Activated B cell treated with CpG ODN at 0.5 μM for 24 hours (primary cell): ENCODE measurements at regions not wholly inside any gene's neighbourhood (a gene's known extent, or its start where the extent isn't known, plus 50 kb on each side); places are given as distances from the start of the nearest gene placed in this dataset.

ENCODE experiments used
- ATAC-seq: fragments of 200-7000 bp; cut with Tn5 transposase; one replicate; pipeline ENCODE4 v1.10.0; 2021; ENCODE audit warnings: low read depth, mild to moderate bottlenecking, moderate library complexity
- CTCF ChIA-PET: fragments of 350-600 bp; sonication (Branson Sonifier 250); formaldehyde crosslinking; loops from one replicate; lab custom pipeline; 2021; ENCODE audit warnings: antibody characterized with exemption; lab: Charles Lee
- POLR2A ChIA-PET: fragments of 350-600 bp; sonication (Branson Sonifier 250); formaldehyde crosslinking; loops from one replicate; lab custom pipeline; 2021; ENCODE audit warnings: antibody characterized with exemption; lab: Charles Lee
- DNase-seq: peaks from one replicate; pipeline ENCODE4 v3.0.0; 2022
- H3K27ac Mint-ChIP-seq: one replicate; pipeline ENCODE4 v1.8.0; 2020; ENCODE audit warnings: mixed read lengths
- H3K27me3 Mint-ChIP-seq: one replicate; pipeline ENCODE4 v1.8.0; 2021; ENCODE audit warnings: mixed read lengths
- H3K36me3 Mint-ChIP-seq: one replicate; pipeline ENCODE4 v1.8.0; 2021; ENCODE audit warnings: low read depth, mixed read lengths
- H3K4me1 Mint-ChIP-seq: one replicate; pipeline ENCODE4 v1.8.0; 2021; ENCODE audit warnings: mixed read lengths
- H3K4me3 Mint-ChIP-seq: one replicate; pipeline ENCODE4 v1.8.0; 2020; ENCODE audit warnings: mild to moderate bottlenecking, mixed read lengths
- H3K9me3 Mint-ChIP-seq: one replicate; pipeline ENCODE4 v1.8.0; 2020; ENCODE audit warnings: mixed read lengths
- intact Hi-C: fragments of 100-400 bp; cut with micrococcal nuclease; formaldehyde crosslinking; loops from one replicate; pipeline ENCODE4 v1.15.1; 2024
- TF ChIP-seq, protein P1 (sequence below): fragments of 200-600 bp; IDR thresholded peaks from one replicate; pipeline ENCODE4 v1.8.0; 2022; ENCODE audit warnings: antibody characterized with exemption, mild to moderate bottlenecking

DNA sequence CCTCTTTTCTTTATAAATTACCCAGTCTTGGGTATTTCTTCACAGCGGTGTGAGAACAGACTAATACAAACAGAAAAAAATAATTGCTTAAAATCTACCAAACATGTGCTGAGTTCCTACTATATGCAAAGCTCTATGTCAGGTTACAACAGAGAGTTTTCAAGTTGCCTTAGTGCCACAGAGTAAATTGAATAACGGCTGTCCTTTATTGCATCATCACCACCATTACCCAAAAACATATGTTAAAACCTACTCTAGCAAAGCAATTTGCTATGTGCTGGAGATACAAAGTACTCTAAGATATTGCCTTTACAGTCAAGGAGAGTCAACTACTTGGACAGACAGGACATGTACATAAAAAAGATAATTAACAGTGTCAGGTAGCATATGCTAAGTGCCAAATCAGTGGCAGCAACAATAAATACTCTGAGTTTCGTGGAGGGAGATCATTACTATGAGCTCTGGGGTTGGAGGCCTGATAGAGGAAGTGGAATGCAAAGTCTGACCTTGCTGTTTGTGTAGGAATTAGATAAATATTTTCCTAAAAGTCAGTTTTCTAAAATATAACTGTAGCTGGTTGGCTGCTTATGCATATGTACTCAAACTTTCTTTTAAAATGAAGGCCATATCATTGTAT is 1058.7 kb upstream of the WWC1 start:
- Mint-ChIP-seq H3K27me3 (no peaks in the 10 kb centered on the region), H3K36me3 (no peaks in the 10 kb centered on the region), H3K9me3 (peaks cover 19% of the 10 kb centered on the region), H3K4me1 (no peaks in the 10 kb centered on the region), H3K4me3 (no peak overlapping the region), H3K27ac (no peak overlapping the region)
- intact Hi-C loops: no loop called here
- TF ChIP-seq, protein P1, sequence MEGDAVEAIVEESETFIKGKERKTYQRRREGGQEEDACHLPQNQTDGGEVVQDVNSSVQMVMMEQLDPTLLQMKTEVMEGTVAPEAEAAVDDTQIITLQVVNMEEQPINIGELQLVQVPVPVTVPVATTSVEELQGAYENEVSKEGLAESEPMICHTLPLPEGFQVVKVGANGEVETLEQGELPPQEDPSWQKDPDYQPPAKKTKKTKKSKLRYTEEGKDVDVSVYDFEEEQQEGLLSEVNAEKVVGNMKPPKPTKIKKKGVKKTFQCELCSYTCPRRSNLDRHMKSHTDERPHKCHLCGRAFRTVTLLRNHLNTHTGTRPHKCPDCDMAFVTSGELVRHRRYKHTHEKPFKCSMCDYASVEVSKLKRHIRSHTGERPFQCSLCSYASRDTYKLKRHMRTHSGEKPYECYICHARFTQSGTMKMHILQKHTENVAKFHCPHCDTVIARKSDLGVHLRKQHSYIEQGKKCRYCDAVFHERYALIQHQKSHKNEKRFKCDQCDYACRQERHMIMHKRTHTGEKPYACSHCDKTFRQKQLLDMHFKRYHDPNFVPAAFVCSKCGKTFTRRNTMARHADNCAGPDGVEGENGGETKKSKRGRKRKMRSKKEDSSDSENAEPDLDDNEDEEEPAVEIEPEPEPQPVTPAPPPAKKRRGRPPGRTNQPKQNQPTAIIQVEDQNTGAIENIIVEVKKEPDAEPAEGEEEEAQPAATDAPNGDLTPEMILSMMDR: no peak
- DNase-seq (no peak), ATAC-seq (no peak)
- CTCF ChIA-PET: no interaction called here
- POLR2A ChIA-PET: no interaction called here

DNA sequence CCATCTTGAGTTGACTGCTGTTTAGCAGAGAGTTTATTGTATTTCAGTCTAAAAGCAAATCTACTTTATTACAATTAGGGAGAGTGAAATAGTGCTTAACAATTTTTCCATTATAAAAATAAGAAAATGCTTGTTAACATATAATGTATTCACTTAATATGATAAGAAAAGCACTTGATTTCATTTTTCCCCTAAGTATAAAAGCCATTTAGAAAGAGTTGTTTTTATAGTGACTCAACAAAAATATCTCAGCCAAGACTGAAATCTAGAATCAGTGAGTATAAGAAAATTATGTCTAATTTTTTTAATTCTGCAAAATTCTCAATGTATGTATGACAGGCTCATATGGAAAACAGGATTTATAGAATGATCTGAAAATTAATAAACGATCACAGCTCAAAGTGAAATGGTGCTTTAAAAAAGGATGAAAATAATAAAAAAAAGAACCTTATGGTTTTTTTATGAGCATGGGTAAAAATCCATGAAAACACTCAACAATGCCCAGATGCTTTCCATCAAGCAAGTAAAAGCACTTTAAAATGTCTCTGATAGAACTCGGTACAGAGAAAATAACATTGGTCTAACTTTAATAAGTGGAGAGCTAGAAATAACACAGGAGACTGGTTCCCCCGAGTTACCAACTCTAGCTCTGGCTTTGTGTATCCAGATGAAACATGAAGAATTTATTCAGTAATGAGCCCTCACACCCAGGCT is 1057.8 kb upstream of the WWC1 start:
- no peaks in the 10 kb centered on the region for H3K36me3 Mint-ChIP-seq
- no peak for ATAC-seq
- no peaks in the 10 kb centered on the region for H3K4me1 Mint-ChIP-seq
- H3K27ac Mint-ChIP-seq: no peak overlapping the region
- H3K4me3 Mint-ChIP-seq: no peak overlapping the region
- DNase-seq: no peak
- no peaks in the 10 kb centered on the region for H3K27me3 Mint-ChIP-seq
- TF ChIP-seq, protein P1: no peak
- CTCF ChIA-PET: no interaction called here
- intact Hi-C loops: no loop called here
- POLR2A ChIA-PET: no interaction called here
- H3K9me3 Mint-ChIP-seq: peaks cover 16% of the 10 kb centered on the region

DNA sequence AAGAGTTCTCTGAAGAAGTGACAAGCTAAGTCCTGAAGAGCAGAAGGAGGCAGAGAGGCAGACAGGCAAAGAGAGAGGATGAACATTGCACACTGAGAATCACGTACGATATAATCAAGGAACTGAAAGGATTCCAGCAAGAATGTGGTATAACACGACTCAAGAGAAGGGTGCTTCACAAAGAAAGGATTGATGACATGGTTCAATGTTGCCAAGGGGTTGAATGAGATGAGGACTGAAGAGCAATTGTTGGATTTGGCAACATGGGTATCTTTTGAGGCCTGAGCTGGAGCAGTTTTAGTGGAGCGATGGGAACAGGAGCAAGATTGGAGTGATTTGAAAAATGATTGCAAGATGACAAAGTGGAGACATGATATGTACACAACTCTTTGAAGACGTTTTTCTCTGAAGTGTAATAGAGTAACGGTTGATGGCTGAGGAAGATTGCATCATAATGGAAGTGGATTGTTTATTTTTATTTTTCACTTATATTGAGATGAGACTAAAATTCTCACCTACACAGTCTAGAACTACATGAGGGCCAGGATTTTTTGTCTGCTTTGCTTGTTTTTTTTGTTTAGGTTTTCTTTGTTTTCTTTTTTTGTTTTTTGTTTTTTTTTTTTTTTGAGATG is 1049.9 kb upstream of the WWC1 start:
- TF ChIP-seq, protein P1: no peak
- ATAC-seq (no peak), DNase-seq (no peak)
- POLR2A ChIA-PET: no interaction called here
- H3K27me3 Mint-ChIP-seq: no peaks in the 10 kb centered on the region
- no peaks in the 10 kb centered on the region for H3K36me3 Mint-ChIP-seq
- no peak overlapping the region for H3K4me3 Mint-ChIP-seq
- CTCF ChIA-PET: no interaction called here
- intact Hi-C loops: no loop called here
- peaks cover 4% of the 10 kb centered on the region for H3K9me3 Mint-ChIP-seq
- H3K27ac Mint-ChIP-seq: no peak overlapping the region
- H3K4me1 Mint-ChIP-seq: no peaks in the 10 kb centered on the region

DNA sequence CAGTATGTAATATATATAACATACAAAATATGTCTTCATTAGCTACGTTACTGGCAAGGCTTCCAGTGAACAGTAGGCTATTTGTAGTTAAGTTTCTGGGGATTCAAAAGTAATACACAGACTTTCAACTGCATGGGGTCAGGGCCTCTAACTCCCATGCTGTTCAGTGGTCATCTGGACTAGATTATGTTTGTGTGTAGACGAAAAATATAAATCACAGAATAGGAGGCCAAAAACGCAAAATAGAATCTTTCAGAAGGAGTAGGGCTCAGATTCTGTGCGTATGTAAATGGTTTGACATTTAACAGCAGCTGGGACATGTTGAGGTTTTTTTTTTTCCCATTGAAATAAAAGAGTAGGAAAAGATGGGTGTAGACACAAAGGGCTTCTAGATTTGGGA is 1048.7 kb upstream of the WWC1 start:
- CTCF ChIA-PET: no interaction called here
- intact Hi-C loops: no loop called here
- H3K27ac Mint-ChIP-seq: no peak overlapping the region
- ATAC-seq (no peak), DNase-seq (no peak)
- peaks cover 4% of the 10 kb centered on the region for H3K9me3 Mint-ChIP-seq
- POLR2A ChIA-PET: no interaction called here
- no peaks in the 10 kb centered on the region for H3K27me3 Mint-ChIP-seq
- no peak overlapping the region for H3K4me3 Mint-ChIP-seq
- H3K36me3 Mint-ChIP-seq: no peaks in the 10 kb centered on the region
- TF ChIP-seq, protein P1: no peak
- H3K4me1 Mint-ChIP-seq: no peaks in the 10 kb centered on the region

DNA sequence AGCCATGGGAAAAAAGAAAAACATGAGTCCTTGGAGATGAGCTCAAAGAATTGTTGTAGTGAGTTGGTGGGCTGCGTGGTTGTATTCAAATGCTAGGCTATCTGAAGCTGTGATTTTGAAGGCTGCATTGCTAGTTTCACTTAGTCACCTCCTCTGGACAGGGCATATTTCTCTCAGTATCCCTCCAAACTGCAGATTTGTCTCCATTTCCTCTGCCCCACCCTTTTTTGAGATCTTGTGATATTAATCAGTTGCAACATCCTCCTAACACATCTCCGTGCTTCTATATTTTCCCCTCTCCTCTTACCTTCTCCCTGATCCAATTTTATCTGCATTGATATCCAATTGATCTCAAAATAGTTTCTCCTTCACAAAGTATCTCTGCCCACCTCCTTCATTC is 1048.0 kb upstream of the WWC1 start:
- ChIA-PET POLR2A (no interaction called here), CTCF (no interaction called here)
- no peaks in the 10 kb centered on the region for H3K36me3 Mint-ChIP-seq
- H3K4me3 Mint-ChIP-seq: no peak overlapping the region
- TF ChIP-seq, protein P1: no peak
- no peaks in the 10 kb centered on the region for H3K4me1 Mint-ChIP-seq
- ATAC-seq (no peak), DNase-seq (no peak)
- H3K27me3 Mint-ChIP-seq: no peaks in the 10 kb centered on the region
- H3K9me3 Mint-ChIP-seq: peaks cover 3% of the 10 kb centered on the region
- no peak overlapping the region for H3K27ac Mint-ChIP-seq
- intact Hi-C loops: no loop called here
